GM18520 (cell line): ENCODE measurements at regions not wholly inside any gene's neighbourhood (a gene's known extent, or its start where the extent isn't known, plus 50 kb on each side); places are given as distances from the start of the nearest gene placed in this dataset.

Source experiments
- ATAC-seq: cut with Tn5 transposase; IDR thresholded peaks from one replicate; pipeline ENCODE4 v1.9.1; 2021; ENCODE audit not compliant: unreplicated experiment

GRCh38 chr14:39851202-39851601 lies 419.0 kb upstream of the FBXO33 start:
- ATAC-seq: no peak

GRCh38 chr14:39847852-39848251 lies 415.6 kb upstream of the FBXO33 start:
- ATAC-seq: no peak

GRCh38 chr14:39847194-39847593 lies 415.0 kb upstream of the FBXO33 start:
- ATAC-seq: no peak

GRCh38 chr14:39843881-39844280 lies 411.6 kb upstream of the FBXO33 start:
- ATAC-seq: no peak

- ATAC-seq: peak; percentile 56
These were observed 408.9 kb upstream of the FBXO33 start for GRCh38 chr14:39841088-39841487.

GRCh38 chr14:39827901-39828655 lies 395.8 kb upstream of the FBXO33 start:
- peak; percentile 99 for ATAC-seq

GRCh38 chr14:39812532-39813320 lies 380.5 kb upstream of the FBXO33 start:
- ATAC-seq: no peak

GRCh38 chr14:39807271-39807670 lies 375.0 kb upstream of the FBXO33 start:
- ATAC-seq: no peak

GRCh38 chr14:39784461-39784860 lies 352.2 kb upstream of the FBXO33 start:
- no peak for ATAC-seq

GRCh38 chr14:39781466-39781865 lies 349.2 kb upstream of the FBXO33 start:
- ATAC-seq: no peak

- ATAC-seq: no peak
These were observed 341.3 kb upstream of the FBXO33 start for GRCh38 chr14:39773387-39774126.

GRCh38 chr14:39772627-39773026 lies 340.4 kb upstream of the FBXO33 start:
- ATAC-seq: no peak

- ATAC-seq: peak; percentile 67
These were observed 336.4 kb upstream of the FBXO33 start for GRCh38 chr14:39768589-39768988.

- ATAC-seq: no peak
These were observed 334.3 kb upstream of the FBXO33 start for GRCh38 chr14:39766397-39767000.

- ATAC-seq: no peak
These were observed 333.4 kb upstream of the FBXO33 start for GRCh38 chr14:39765676-39766075.

GRCh38 chr14:39763402-39763890 lies 331.2 kb upstream of the FBXO33 start:
- no peak for ATAC-seq

- ATAC-seq: peak; percentile 57
These were observed 330.6 kb upstream of the FBXO33 start for GRCh38 chr14:39762576-39763401.

- ATAC-seq: no peak
These were observed 323.1 kb upstream of the FBXO33 start for GRCh38 chr14:39755269-39755878.

GRCh38 chr14:39740454-39740853 lies 308.2 kb upstream of the FBXO33 start:
- no peak for ATAC-seq

GRCh38 chr14:39739796-39740195 lies 307.6 kb upstream of the FBXO33 start:
- no peak for ATAC-seq
